NCI-H345 treated with DMSO at 0.1 percent for 48 hours (cell line): ENCODE measurements at regions not wholly inside any gene's neighbourhood (a gene's known extent, or its start where the extent isn't known, plus 50 kb on each side); places are given as distances from the start of the nearest gene placed in this dataset.
"Not testable (repeated sequence)": the region's sequence is repeated elsewhere in the genome, so short reads cannot be mapped to it uniquely, and the experiment has no call there.

Experiments used
- DNase-seq: peaks from one replicate; lab custom pipeline; 2025; ENCODE audit not compliant: unreplicated experiment; lab: John Stamatoyannopoulos, UW

DNA sequence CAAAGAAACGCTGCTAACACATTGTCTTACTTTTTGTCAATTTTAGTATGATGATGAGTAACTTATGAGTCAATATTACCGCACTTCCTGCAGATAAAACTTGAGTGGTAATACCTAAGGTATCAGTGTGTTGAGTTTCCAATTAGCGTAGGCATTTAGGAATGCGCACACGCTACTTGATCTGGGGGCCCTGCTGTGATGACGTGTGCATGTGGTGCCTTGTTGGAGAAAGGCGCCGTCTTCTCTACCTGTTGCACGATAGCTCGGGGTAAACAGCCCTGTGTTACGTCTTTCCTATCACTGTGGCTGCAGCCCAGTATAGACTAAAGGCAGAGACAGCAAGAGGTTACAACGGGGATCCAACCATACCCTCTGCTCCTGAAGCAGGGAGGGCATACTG, 476.8 kb upstream of the ADARB2 start:
- no peak for DNase-seq

DNA sequence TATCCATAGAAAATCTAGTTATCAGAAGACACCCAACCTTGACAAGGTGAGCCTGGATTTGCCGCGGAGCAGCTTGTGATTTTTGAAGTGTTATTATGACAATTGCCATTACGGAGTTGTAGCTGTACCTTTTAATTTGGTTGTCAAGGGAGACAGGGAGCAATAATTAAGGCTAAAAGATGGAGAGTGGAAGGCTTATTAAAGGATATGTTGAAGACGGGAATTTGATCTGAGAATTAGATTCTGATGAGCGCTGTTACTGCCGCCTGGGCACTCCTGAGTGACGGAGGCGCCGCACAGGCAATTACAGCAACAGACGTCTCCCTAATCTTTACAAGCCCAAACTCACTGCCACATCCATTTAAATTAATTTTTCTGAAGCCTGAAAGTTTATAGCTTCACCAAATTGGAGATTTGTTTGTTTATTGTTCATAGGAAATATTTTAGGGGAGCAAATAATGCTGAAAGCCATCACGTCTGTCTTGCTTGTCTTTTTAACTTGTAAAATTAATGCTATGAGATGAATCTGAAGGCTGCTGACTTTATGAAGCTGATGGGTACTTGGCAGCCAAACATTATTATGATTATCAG, 475.0 kb upstream of the ADARB2 start:
- no peak for DNase-seq

DNA sequence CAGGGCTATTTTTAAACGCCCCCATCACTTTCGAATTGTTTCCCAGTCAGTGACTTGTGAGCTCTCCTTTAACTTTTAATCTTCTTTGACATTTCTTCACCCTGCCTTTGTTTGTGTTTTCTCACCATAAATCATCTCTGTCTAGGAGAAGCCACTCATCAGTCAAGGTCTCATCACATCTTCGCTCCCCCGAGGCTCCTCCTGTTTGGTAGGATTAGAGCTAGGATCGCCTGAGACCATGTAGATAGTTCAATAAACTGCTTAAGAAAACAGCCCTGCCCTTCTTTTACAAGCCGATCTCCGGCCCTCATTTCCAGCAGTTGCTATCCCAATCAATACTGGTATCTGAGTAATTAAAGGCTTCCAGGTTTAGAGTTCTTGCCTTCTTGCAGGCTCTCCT, 472.8 kb upstream of the ADARB2 start:
- DNase-seq: no peak

DNA sequence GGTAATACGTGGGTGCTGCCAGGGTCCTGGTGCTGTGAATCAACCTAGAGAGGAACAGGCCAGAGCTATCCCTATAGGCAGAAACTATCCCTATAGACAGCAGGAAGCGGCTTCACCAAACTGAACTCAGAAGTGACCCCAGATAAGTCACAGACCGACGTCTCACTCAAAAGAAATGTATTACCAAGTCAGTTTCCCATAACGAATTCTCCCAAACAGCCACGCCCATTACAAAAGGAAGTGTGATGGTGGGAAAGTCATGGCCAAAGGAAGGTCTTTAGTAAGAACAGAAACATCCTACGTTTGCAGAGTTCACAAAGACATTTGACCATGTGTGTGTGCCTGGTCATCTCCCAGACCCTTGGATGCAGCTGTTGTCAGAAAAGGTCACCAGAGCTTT, 470.8 kb upstream of the ADARB2 start:
- DNase-seq: no peak

DNA sequence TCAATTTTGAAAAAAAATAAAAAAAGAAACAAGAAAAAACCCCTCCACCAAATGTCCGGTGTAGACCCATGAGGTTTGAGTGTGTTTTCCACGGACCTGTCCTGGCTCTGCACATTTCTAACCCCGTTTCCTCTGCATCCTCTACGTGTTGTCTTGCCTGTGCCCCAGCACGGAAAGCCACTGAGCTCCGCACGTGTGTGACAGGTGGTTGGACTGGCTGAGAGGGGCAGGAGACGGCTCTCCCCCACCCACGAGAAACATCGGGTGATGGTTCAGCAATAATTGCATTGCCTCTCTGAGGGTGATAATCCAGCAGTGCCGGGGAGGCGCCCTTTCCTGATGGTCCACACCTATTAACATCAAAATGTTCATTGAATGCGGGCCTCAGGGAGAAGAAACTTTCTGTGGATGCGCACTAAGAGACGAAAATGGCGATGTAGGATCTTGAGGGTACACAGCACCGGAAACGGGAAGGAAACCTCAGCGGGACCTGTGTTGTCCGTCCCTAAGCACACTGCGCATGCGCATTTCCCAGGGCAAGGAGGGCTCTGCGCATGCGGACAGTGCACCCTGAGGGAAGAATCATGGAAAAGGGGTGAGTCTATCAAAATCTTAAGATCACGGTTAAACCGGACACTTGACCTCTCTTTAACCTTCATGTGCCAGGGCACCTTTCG, 470.1 kb upstream of the ADARB2 start:
- DNase-seq: no peak

DNA sequence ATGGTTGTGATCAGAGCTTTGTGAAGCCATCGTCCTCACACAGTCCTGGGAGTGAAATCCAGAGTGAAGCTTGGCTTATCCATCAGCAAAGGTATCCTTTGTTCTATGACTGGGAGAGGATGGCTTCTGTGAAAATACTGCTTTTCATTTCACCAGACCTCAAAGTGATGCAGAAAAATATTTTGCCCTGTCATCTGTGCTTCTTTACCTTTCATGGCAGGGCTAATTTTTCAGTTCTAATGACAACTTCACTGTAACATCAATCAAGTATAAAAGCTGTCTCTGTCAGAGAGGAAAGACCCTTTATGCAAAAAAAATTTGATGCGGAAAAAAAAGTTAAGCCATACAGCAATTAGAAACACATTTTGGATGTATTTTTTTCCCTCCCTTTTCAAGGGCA, 468.1 kb upstream of the ADARB2 start:
- DNase-seq: no peak

DNA sequence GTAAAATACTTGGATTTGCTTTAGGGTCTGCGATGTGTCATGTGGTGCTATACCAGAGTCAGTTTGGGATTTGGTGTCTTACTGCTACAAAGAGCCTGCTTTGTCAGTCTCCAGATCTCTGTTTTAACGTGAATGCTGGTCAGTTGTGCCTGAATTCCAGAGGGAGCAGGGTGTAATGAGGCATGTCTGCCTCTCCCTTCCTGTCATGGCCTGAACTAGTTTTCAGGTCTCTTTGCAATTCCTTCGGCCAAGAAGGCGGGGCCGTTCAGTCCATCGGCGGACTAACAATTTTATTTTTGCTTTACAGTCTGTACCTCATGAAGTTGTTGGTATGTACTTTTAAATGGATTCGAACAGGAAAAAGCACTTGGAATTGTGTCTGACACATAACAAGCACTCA, 465.1 kb upstream of the ADARB2 start:
- no peak for DNase-seq

DNA sequence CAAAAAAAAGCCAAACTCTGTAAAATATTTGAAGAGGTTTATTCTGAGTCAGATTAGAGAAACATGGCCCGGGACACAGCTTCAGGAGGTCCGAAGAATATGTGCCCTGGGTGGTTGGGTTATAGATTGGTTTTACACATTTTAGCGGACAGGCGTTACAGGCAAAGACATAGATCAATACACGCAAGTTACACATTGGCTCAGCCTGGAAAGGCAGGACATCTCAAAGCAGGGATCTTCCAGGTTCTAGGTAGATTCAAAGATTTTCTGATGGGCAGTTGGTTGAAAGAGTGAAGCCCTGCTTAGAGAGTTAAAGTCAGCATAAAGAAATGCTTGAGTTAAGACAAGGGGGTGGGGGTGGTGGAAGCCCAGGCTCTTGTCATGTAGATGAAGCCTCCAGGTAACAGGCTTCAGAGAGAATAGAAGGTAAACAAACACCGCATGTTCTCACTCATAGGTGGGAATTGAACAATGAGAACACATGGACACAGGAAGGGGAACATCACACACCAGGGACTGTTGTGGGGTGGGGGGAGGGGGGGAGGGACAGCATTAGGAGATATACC, 464.3 kb upstream of the ADARB2 start:
- DNase-seq: no peak

DNA sequence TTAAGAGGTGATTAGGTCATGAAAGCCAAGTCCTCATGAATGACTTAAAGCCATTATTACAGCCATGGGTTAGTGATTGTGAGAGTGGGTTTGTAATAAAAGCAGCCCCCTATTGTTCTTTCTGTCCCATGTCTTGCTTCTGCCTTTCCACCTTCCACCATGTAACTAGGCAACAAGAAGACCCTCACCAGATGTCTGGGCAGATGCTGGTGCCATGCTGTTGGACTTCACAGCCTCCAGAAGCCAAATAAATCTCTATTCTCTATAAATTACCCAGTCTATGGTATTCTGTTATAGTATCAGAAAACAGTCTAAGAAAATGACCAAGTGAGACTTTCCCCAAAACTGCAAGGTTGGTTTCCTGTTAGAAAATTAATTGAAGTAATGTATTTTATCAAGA, 460.3 kb upstream of the ADARB2 start:
- DNase-seq: no peak

DNA sequence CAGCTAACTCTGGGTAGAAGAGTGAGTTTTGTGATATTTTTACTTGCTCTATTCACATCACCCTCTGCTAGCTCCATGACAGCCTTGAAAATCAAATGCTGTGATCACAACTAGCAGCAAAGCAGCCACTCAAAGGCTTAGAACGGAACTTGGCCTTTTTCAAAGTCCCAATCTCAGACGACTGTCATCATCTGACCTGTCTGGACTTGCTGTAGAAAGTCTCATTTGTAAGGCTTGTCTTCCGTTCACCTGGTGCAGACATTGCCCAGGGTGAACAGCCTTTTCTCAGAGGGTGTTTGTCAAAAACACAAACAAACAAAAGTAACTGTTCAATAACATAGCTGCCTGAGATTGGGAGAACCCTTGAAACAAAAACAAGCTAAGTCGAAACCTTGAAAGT, 458.9 kb upstream of the ADARB2 start:
- DNase-seq: no peak

DNA sequence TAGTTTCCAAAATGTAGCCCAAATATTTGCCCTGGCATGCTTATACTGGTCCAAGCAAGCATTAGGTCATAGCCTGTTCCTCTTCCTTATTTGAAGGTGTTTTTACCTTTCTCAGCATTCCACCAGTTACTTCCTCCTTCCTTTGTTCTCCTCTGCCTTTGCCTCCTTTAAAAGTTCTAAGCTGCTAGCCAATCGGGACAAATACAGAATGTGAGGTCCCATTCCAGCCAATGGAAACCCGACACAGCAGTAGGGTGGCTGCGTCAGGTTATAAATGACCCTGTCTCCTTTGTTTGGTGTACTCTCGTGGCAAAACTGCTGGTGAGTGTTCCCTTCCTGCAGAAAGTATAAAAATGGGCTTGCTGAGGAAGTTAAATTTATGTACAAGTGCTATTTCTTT, 452.0 kb upstream of the ADARB2 start:
- not testable (repeated sequence) for DNase-seq

DNA sequence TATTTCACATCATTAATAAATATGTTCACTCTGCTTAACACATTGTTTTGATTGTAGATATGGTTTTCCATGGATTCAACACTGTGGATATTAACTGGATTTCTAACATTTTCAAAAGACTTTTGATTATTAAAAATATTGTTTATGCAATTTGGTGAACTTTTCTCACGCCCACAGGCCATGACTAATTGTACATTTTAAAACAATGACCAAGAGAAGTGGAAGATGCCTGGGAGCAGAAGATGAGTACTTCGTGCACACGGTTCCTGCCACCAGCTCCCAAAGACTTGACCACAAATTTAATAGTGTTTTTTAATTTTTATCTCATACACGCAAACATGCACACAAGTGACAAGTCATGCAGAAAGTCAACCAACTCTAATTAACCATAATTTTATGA, 451.0 kb upstream of the ADARB2 start:
- DNase-seq: no peak

DNA sequence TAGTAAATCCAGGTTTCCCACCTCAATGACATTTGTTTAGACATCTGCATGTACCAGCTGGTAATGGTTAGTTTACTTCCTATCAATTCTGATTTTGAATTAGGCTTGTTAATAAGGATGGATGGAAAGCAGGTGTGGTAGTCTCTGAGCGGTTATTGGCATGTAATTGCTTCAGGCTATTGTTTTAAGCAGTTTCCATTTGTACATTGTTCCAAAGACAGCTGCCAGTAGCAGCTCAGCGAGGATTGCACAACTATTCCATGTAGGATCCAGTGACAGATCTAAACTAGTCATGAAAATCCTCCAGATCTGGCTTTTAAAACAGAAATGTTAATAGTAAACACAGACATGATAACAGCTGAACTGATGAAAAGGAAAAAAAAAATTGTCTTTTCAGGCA, 436.0 kb upstream of the ADARB2 start:
- DNase-seq: no peak

DNA sequence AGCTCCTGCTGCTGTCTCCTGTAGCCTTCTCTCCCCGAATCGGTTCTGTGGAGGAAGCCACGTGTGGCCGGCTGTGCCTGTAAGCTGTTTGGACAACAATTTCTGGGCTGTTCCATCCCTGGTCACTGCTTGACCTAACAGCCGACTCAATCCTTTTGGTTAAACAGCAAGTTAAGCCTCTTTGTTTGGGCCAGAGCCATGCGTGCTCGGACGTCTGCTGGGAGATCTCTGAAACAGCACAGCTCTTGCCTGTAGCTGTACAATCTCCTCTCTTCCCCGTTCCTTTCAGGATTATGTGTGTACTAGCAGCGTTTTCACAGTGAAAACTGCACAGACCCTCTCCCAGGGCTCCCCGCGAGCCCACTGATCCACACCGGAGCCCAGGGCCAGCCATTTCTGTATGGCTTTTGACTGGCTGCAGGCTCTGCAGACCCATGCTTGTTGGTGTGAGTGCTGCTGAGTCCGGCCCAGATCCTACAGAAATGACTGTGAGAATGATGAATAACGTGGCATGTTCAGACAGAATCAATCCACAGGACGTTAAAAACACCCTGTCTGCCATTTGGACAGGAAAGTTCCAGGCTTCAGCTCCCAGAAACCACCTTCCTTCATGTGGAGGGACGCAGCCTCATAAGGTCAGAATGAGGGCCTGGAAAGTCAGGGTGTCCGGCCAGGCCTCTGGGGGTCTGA, 428.6 kb upstream of the ADARB2 start:
- no peak for DNase-seq

DNA sequence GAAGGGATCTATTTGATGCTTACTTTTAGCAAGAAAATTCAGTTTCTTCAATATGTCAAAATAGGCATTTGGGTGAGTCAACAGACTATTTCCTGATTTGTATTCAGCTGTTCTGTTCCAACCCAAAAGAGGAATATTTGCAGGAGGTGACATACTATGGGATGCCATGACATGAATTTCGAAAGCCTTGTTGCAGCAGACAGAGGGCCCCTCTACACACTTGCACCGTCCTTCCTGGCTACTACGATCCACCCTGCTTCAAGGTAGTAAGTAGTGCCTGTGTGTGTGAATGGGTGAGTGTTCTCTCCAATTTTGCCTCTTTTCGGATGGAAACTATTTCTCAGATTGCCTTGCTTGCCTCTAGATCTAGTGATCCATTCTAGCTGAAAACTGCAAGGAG, 413.0 kb upstream of the ADARB2 start:
- DNase-seq: no peak

DNA sequence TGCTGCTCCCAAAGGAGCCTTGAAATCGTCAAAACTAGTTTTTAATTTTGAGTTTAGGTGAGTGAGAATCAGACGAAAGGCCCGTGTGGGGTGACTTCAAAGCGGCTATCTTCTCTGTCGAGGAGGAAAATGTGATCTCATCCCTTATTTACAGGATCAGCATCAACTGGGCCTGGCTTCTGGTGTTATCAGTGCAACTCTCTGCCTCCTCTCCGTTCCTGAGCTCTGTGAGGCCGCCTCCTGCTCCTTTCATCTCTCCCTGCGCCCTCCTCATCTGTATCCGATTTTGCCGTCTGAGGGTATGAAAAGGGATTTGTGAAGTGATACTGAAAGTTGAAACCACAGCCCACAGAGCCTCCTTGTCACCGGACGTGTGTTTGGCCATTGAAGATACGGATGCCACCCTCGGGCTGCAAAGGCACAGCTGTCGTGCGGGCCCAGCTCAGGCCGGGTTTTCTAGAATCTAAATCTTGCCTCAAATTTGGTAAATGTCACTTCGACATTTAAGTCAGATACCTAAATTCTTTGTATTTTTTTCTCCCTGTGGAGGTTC, 408.7 kb upstream of the ADARB2 start:
- DNase-seq: no peak

DNA sequence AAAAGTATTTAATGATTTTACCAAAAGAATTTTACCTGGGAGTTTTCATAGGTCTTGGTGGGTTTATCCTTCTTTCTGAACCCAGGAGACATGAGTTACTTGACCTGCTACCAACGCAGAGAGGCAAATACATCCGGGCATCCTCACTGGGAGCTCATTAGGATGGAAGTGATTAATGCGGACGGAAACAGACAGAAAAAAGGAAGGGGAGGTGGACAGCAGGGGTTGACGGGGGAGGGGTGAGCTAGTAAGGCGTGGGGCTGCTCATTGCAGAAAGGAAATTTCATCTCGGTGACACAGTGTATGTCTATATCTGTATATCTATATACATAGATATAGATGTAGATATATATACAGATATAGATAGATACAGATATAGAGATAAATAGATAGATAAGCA, 408.2 kb upstream of the ADARB2 start:
- no peak for DNase-seq

DNA sequence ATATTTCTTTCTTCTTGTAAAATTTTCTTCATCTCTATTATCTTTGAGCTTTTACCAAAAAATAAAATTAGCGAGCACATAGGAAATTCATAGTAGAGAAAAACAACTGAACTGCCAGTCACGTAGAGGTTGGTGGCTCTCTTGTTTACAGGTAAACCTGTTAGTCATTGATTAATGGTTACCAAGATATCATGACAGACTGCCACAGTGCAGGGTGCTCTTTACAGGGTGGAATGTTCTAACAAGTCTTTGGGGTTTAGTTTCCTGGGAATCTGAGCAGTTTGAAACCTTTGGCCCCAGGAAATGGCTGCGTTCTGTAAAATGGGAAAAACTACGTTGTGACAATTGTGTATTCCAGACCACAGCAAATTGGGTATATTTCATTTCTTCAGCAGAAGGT, 407.3 kb upstream of the ADARB2 start:
- DNase-seq: no peak

DNA sequence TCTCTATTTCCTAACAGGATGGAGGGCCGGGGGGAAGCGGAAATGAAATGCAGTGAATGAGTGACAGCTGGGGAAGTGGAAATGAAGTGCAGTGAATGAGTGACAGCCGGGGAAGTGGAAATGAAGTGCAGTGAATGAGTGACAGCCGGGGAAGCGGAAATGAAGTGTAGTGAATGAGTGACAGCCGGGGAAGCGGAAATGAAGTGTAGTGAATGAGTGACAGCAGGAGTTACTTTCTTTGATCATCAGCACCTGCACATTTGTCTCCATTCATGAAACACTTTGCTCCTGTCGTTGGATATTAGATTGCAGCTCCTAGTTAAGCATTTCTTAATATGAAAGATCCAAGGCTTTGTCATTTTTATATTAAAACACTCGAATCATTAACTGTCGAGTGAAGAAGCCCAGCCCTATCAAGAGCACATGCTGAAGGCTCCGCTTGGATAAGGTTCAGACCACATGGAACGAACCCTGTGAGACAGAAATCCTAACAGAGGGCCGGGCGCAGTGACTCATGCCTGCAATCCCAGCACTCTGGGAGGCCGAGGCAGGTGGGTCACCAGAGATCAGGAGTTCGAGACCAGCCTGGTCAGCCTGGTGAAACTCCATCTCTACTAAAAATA, 406.0 kb upstream of the ADARB2 start:
- no peak for DNase-seq

DNA sequence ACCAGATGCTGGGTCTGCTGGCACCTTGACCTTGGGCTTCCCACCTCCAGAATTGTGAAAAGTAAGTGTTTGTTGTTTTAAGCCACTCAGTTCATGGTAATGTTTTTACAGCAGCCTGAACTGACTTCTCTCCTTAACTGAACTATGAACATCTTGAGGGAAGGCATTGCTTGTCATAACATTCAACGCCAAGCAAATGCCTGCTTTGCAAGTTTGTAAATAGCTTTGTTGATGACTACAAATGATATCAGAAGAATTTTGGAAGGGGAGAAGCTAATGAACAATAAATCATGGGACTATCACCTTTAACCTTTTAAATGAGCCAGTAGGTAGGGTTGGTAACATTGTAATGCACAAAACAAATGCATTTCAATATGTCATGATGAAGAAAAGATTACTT, 402.4 kb upstream of the ADARB2 start:
- DNase-seq: no peak

DNA sequence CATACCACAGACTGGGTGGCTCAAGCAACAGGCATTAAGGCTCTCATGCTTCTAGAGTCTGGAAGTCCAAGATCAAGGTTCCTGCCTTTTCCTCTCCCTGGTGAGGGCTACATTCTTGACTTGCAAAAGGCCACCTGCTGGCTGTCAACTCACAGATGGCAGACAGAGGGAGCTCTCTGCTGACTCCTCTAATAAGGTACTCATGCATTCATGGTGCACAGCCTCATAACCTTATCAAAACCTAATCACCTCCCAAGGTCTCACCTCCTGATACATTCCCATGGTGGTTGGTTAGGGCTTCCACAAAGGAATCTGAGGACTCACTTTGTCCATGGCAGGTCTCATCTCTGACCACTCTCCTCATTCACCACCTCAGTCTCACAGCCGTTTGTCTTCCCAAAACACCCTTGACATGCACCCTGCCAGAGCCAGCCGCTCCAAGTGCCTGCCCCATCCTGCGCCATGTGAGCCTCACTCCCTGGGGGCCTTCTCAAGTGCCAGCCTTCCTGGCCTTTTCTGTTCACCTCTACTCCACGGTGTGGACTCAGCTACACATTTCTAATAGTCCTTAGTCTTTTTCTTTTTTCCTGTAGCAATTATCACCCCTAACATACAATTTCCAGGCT, 400.3 kb upstream of the ADARB2 start:
- no peak for DNase-seq
